ENCODE measurements at regions not wholly inside any gene's neighbourhood (a gene's known extent, or its start where the extent isn't known, plus 50 kb on each side); places are given as distances from the start of the nearest gene placed in this dataset.

DNA sequence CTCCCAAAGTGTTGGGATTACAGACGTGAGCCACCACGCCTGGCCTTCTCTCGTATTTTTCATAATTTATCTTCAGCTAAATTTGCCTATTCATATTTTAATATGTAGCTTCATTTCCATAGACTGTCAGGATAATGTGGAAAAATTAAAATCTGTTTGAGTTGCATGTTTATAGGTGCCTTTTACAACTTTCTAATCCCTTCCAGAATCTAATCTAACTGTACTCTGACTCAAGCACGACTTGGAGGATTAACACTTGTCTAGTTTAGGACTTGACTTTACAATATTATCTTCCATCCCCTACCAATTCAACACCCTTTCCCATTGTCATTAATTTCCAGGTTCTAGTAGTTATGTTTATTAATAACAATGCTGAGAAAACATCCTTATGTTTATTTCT, 1761.5 kb downstream of the MAT2B start:
- H3K4me3 ChIP-seq (ENCODE audit: low read depth in 1 of 2, low read length in 2 of 2): no peak overlapping the region
- H3K36me3 ChIP-seq (ENCODE audit: control insufficient read depth in 2 of 2, insufficient read depth in 2 of 2, low read length in 1 of 2): no peaks in the 10 kb centered on the region
- H3K27me3 ChIP-seq (ENCODE audit: control insufficient read depth in 1 of 2, insufficient read depth in 2 of 2, low read length in 2 of 2): no peaks in the 10 kb centered on the region
- no peak overlapping the region for H3K27ac ChIP-seq (ENCODE audit: low read depth in 2 of 2, low read length in 1 of 2)
- no peaks in the 10 kb centered on the region for H3K9me3 ChIP-seq (ENCODE audit: control insufficient read depth in 2 of 2, insufficient read depth in 1 of 2, low read depth in 1 of 2, low read length in 1 of 2)
- H3K4me1 ChIP-seq (ENCODE audit: control insufficient read depth in 2 of 2, insufficient read depth in 2 of 2, low read length in 1 of 2): no peaks in the 10 kb centered on the region
- WGBS, 2 donors: 68 to 82% methylated on average over 4 of the region's 4 CpGs

DNA sequence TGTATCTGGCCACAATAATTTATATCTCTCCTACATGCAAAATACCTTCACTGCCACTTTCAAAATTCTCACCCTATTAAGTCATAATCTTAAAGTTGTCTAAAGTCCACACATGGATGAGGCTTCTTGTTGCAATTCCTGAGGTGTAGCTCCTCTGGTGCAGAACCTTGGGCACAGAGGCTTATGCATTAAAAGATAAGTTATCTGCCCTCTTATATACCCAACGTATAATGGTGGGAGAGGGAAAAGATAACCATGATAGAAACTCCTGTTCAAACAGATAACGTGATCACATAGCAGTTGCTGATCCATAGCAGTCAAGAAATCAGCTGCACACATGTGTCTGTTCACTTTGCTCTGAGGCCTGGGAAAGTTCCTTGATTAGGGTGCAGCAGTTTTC, 1767.0 kb downstream of the MAT2B start:
- H3K9me3 ChIP-seq (ENCODE audit: control insufficient read depth in 2 of 2, insufficient read depth in 1 of 2, low read depth in 1 of 2, low read length in 1 of 2): no peaks in the 10 kb centered on the region
- 58 to 72% methylated on average over 2 of the region's 2 CpGs for WGBS, 2 donors
- H3K4me1 ChIP-seq (ENCODE audit: control insufficient read depth in 2 of 2, insufficient read depth in 2 of 2, low read length in 1 of 2): no peaks in the 10 kb centered on the region
- no peaks in the 10 kb centered on the region for H3K27me3 ChIP-seq (ENCODE audit: control insufficient read depth in 1 of 2, insufficient read depth in 2 of 2, low read length in 2 of 2)
- H3K4me3 ChIP-seq (ENCODE audit: low read depth in 1 of 2, low read length in 2 of 2): no peak overlapping the region
- no peak overlapping the region for H3K27ac ChIP-seq (ENCODE audit: low read depth in 2 of 2, low read length in 1 of 2)
- no peaks in the 10 kb centered on the region for H3K36me3 ChIP-seq (ENCODE audit: control insufficient read depth in 2 of 2, insufficient read depth in 2 of 2, low read length in 1 of 2)

DNA sequence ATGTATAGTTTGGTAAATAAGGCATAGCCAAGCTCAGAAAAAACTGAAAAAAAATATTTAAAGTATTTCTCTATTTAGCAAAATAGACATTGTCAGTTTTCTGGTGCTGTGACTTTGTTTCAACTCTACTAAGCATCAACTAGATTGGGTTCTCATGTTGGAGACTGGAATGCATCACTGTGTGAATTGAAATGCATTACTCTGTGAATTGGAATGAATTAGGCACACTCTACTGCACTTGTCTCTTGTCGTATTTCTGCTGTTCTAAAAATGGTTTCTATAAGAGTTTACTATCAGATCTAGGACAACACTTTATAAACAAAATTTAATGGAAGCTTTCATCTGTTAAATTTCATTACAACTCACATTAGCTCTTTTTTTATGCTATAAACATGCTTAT, 1772.2 kb downstream of the MAT2B start:
- WGBS, 2 donors: 74 to 77% methylated on average over 1 of the region's 1 CpG
- Histone ChIP-seq H3K27me3 (ENCODE audit: control insufficient read depth in 1 of 2, insufficient read depth in 2 of 2, low read length in 2 of 2) (no peaks in the 10 kb centered on the region), H3K4me3 (ENCODE audit: low read depth in 1 of 2, low read length in 2 of 2) (no peak overlapping the region), H3K9me3 (ENCODE audit: control insufficient read depth in 2 of 2, insufficient read depth in 1 of 2, low read depth in 1 of 2, low read length in 1 of 2) (no peaks in the 10 kb centered on the region), H3K4me1 (ENCODE audit: control insufficient read depth in 2 of 2, insufficient read depth in 2 of 2, low read length in 1 of 2) (no peaks in the 10 kb centered on the region), H3K27ac (ENCODE audit: low read depth in 2 of 2, low read length in 1 of 2) (no peak overlapping the region), H3K36me3 (ENCODE audit: control insufficient read depth in 2 of 2, insufficient read depth in 2 of 2, low read length in 1 of 2) (no peaks in the 10 kb centered on the region)

DNA sequence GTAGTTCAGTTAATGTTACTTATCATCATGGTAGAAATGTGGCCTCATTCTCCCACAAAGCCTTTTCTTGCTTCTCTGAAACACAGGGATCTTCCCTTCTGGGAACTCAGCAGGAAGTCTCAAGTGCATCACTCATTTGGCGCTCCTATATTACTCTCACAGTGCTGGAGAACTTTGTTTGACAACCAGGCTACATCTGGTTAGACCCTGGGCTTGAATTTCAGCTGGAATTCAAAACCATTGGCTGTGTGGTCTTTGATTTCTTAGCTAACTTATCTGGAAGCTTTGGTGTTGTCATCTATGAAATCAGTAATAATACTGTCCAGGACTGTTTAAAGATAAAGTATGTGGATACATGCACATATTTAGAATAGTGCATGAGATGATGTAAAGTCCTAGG, 1777.1 kb downstream of the MAT2B start:
- 86 to 96% methylated on average over 1 of the region's 1 CpG for WGBS, 2 donors
- no peaks in the 10 kb centered on the region for H3K4me1 ChIP-seq (ENCODE audit: control insufficient read depth in 2 of 2, insufficient read depth in 2 of 2, low read length in 1 of 2)
- H3K36me3 ChIP-seq (ENCODE audit: control insufficient read depth in 2 of 2, insufficient read depth in 2 of 2, low read length in 1 of 2): no peaks in the 10 kb centered on the region
- H3K9me3 ChIP-seq (ENCODE audit: control insufficient read depth in 2 of 2, insufficient read depth in 1 of 2, low read depth in 1 of 2, low read length in 1 of 2): no peaks in the 10 kb centered on the region
- H3K4me3 ChIP-seq (ENCODE audit: low read depth in 1 of 2, low read length in 2 of 2): no peak overlapping the region
- no peaks in the 10 kb centered on the region for H3K27me3 ChIP-seq (ENCODE audit: control insufficient read depth in 1 of 2, insufficient read depth in 2 of 2, low read length in 2 of 2)
- no peak overlapping the region for H3K27ac ChIP-seq (ENCODE audit: low read depth in 2 of 2, low read length in 1 of 2)

- no peaks in the 10 kb centered on the region for H3K9me3 ChIP-seq (ENCODE audit: control insufficient read depth in 2 of 2, insufficient read depth in 1 of 2, low read depth in 1 of 2, low read length in 1 of 2)
- H3K27ac ChIP-seq (ENCODE audit: low read depth in 2 of 2, low read length in 1 of 2): no peak overlapping the region
- H3K4me3 ChIP-seq (ENCODE audit: low read depth in 1 of 2, low read length in 2 of 2): no peak overlapping the region
- H3K36me3 ChIP-seq (ENCODE audit: control insufficient read depth in 2 of 2, insufficient read depth in 2 of 2, low read length in 1 of 2): no peaks in the 10 kb centered on the region
- H3K27me3 ChIP-seq (ENCODE audit: control insufficient read depth in 1 of 2, insufficient read depth in 2 of 2, low read length in 2 of 2): no peaks in the 10 kb centered on the region
- no peaks in the 10 kb centered on the region for H3K4me1 ChIP-seq (ENCODE audit: control insufficient read depth in 2 of 2, insufficient read depth in 2 of 2, low read length in 1 of 2)
- WGBS, 2 donors: 64 to 75% methylated on average over 2 of the region's 2 CpGs
Observed at GRCh38 chr5:165286692-165287091, 1781.3 kb downstream of the MAT2B start.

DNA sequence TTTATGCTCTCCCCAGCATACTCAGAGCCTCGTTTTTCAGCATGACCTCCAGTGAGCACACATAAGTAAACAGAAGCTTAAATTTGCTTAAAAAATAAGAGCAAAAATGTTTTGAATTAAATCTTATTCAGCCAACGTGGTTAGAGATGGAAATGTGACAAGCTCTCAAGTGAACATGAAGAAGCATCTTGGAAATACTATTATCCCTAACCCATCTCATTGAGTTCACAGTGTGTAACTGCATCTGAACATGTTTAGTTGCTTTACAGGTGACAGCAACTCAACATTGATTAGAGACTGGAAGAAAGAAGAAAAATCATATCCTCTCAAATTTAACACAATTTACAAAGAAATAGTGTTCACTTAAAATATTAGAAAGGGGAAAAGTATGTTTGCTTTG, 1785.1 kb downstream of the MAT2B start:
- no peak overlapping the region for H3K27ac ChIP-seq (ENCODE audit: low read depth in 2 of 2, low read length in 1 of 2)
- 16 to 21% methylated on average over 2 of the region's 2 CpGs for WGBS, 2 donors
- H3K27me3 ChIP-seq (ENCODE audit: control insufficient read depth in 1 of 2, insufficient read depth in 2 of 2, low read length in 2 of 2): no peaks in the 10 kb centered on the region
- H3K4me3 ChIP-seq (ENCODE audit: low read depth in 1 of 2, low read length in 2 of 2): no peak overlapping the region
- no peaks in the 10 kb centered on the region for H3K9me3 ChIP-seq (ENCODE audit: control insufficient read depth in 2 of 2, insufficient read depth in 1 of 2, low read depth in 1 of 2, low read length in 1 of 2)
- H3K36me3 ChIP-seq (ENCODE audit: control insufficient read depth in 2 of 2, insufficient read depth in 2 of 2, low read length in 1 of 2): no peaks in the 10 kb centered on the region
- no peaks in the 10 kb centered on the region for H3K4me1 ChIP-seq (ENCODE audit: control insufficient read depth in 2 of 2, insufficient read depth in 2 of 2, low read length in 1 of 2)

GRCh38 chr5:165296401-165297130, 1791.1 kb downstream of the MAT2B start:
- H3K27me3 ChIP-seq (ENCODE audit: control insufficient read depth in 1 of 2, insufficient read depth in 2 of 2, low read length in 2 of 2): no peaks in the 10 kb centered on the region
- H3K4me3 ChIP-seq (ENCODE audit: low read depth in 1 of 2, low read length in 2 of 2): no peak overlapping the region
- no peaks in the 10 kb centered on the region for H3K9me3 ChIP-seq (ENCODE audit: control insufficient read depth in 2 of 2, insufficient read depth in 1 of 2, low read depth in 1 of 2, low read length in 1 of 2)
- no peaks in the 10 kb centered on the region for H3K4me1 ChIP-seq (ENCODE audit: control insufficient read depth in 2 of 2, insufficient read depth in 2 of 2, low read length in 1 of 2)
- H3K36me3 ChIP-seq (ENCODE audit: control insufficient read depth in 2 of 2, insufficient read depth in 2 of 2, low read length in 1 of 2): no peaks in the 10 kb centered on the region
- WGBS, 2 donors: 87 to 93% methylated on average over 6 of the region's 6 CpGs
- no peak overlapping the region for H3K27ac ChIP-seq (ENCODE audit: low read depth in 2 of 2, low read length in 1 of 2)

DNA sequence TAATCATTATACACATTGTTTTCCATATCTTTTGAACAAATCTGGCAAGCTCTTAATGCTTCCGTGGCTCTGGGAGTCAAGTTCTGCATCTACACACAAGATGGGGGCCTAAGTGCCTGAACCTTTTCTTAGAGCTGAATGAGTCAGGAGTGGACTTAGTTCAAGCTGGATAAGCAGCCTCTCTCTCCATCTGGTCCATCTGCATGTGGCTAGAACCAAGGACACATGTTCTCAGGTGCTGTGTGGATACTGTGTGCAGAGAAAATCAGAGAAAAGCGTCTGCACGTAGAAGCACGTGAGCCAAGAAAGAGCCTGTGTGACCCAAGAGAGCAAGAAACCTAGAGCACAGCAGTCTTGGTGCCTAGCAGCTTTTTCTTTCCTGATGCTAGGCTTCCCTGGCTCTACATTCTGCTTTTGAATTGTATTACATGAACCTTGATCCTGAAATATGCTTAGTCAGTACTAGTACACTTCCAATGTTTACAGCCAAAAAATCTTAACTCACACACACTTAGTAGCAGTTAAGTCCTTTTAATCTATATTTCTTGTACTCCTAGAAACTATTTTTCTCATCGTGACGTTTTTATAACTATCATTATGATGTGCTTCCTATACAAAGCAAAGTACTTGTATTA, 1798.9 kb downstream of the MAT2B start:
- H3K4me3 ChIP-seq (ENCODE audit: low read depth in 1 of 2, low read length in 2 of 2): no peak overlapping the region
- no peaks in the 10 kb centered on the region for H3K4me1 ChIP-seq (ENCODE audit: control insufficient read depth in 2 of 2, insufficient read depth in 2 of 2, low read length in 1 of 2)
- no peaks in the 10 kb centered on the region for H3K27me3 ChIP-seq (ENCODE audit: control insufficient read depth in 1 of 2, insufficient read depth in 2 of 2, low read length in 2 of 2)
- peaks cover 0 to 2% of the 10 kb centered on the region in 2 donors for H3K9me3 ChIP-seq (ENCODE audit: control insufficient read depth in 2 of 2, insufficient read depth in 1 of 2, low read depth in 1 of 2, low read length in 1 of 2)
- no peak overlapping the region for H3K27ac ChIP-seq (ENCODE audit: low read depth in 2 of 2, low read length in 1 of 2)
- no peaks in the 10 kb centered on the region for H3K36me3 ChIP-seq (ENCODE audit: control insufficient read depth in 2 of 2, insufficient read depth in 2 of 2, low read length in 1 of 2)
- WGBS, 2 donors: 78% methylated on average over 6 of the region's 6 CpGs

GRCh38 chr5:165305596-165305995, 1800.2 kb downstream of the MAT2B start:
- H3K36me3 ChIP-seq (ENCODE audit: control insufficient read depth in 2 of 2, insufficient read depth in 2 of 2, low read length in 1 of 2): no peaks in the 10 kb centered on the region
- 72 to 79% methylated on average over 6 of the region's 6 CpGs for WGBS, 2 donors
- no peak overlapping the region for H3K4me3 ChIP-seq (ENCODE audit: low read depth in 1 of 2, low read length in 2 of 2)
- no peaks in the 10 kb centered on the region for H3K4me1 ChIP-seq (ENCODE audit: control insufficient read depth in 2 of 2, insufficient read depth in 2 of 2, low read length in 1 of 2)
- H3K27me3 ChIP-seq (ENCODE audit: control insufficient read depth in 1 of 2, insufficient read depth in 2 of 2, low read length in 2 of 2): no peaks in the 10 kb centered on the region
- H3K9me3 ChIP-seq (ENCODE audit: control insufficient read depth in 2 of 2, insufficient read depth in 1 of 2, low read depth in 1 of 2, low read length in 1 of 2): peaks cover 0 to 2% of the 10 kb centered on the region in 2 donors
- no peak overlapping the region for H3K27ac ChIP-seq (ENCODE audit: low read depth in 2 of 2, low read length in 1 of 2)

DNA sequence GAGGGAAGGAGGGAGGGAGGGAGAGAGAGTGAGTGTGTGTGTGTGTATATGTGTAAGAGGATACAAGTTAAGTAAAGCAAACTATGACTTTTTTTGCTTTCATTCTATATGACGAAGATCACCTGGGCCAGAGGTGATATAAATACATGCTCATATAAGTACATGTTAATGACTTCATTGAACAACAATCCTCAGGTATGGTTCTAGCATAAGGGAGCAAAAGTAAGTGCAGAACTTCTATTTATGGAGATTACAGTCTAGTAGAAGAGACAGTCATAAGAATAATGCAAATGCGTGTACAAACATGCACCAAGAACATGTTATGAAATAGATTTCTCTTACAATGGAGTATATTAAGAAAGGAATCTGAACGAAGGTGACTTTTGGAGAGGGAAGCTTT, 1804.0 kb downstream of the MAT2B start:
- Histone ChIP-seq H3K27me3 (ENCODE audit: control insufficient read depth in 1 of 2, insufficient read depth in 2 of 2, low read length in 2 of 2) (no peaks in the 10 kb centered on the region), H3K9me3 (ENCODE audit: control insufficient read depth in 2 of 2, insufficient read depth in 1 of 2, low read depth in 1 of 2, low read length in 1 of 2) (peaks cover 0 to 2% of the 10 kb centered on the region in 2 donors), H3K4me3 (ENCODE audit: low read depth in 1 of 2, low read length in 2 of 2) (no peak overlapping the region), H3K4me1 (ENCODE audit: control insufficient read depth in 2 of 2, insufficient read depth in 2 of 2, low read length in 1 of 2) (no peaks in the 10 kb centered on the region), H3K27ac (ENCODE audit: low read depth in 2 of 2, low read length in 1 of 2) (no peak overlapping the region), H3K36me3 (ENCODE audit: control insufficient read depth in 2 of 2, insufficient read depth in 2 of 2, low read length in 1 of 2) (no peaks in the 10 kb centered on the region)
- WGBS, 2 donors: 58 to 67% methylated on average over 3 of the region's 3 CpGs
